Cardiac septum (tissue), 1 donor: ENCODE measurements at regions not wholly inside any gene's neighbourhood (a gene's known extent, or its start where the extent isn't known, plus 50 kb on each side); places are given as distances from the start of the nearest gene placed in this dataset.

Experiments used
- DNase-seq: peaks from one replicate; pipeline ENCODE4 v3.0.0-alpha.2; 2020; ENCODE audit warnings: low spot score
- intact Hi-C: fragments of 100-400 bp; cut with DNase I; formaldehyde crosslinking; loops from one replicate; pipeline ENCODE4 v1.14.0; 2022
- donor health status: DM: no; HTN: no; CAD: no.

- no peak for DNase-seq
- intact Hi-C loops: no loop called here
Measured at GRCh38 chr4:72631296-72631695, 62.3 kb upstream of the ADAMTS3 start.

- intact Hi-C loops: no loop called here
- no peak for DNase-seq
Measured at GRCh38 chr4:72629540-72629939, 60.5 kb upstream of the ADAMTS3 start.

GRCh38 chr4:72627723-72628122 is 58.7 kb upstream of the ADAMTS3 start:
- no peak for DNase-seq
- intact Hi-C loops: no loop called here
